ENCODE measurements at regions not wholly inside any gene's neighbourhood (a gene's known extent, or its start where the extent isn't known, plus 50 kb on each side); places are given as distances from the start of the nearest gene placed in this dataset.
"Not testable (repeated sequence)": the region's sequence is repeated elsewhere in the genome, so short reads cannot be mapped to it uniquely, and the experiment has no call there.

DNA sequence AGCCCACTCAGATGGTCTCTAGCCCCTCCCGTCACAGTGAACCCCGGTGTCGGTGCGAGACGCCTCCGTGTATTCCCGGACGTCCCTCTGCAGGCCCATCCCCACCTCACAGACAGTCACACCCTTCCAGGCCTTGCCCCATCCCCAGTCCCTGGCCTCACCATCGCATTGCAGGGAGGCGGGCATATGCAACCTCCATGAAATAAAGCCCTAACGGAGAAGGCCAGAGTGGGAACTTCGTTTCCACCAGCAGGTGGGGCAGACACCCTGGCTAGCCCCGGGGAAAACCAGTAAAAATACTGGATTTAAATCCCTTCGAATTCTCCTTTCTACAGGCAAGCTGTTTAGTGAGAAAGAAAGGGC, 154.3 kb downstream of the TMEM121 start:
- TF ChIP-seq, protein P1, sequence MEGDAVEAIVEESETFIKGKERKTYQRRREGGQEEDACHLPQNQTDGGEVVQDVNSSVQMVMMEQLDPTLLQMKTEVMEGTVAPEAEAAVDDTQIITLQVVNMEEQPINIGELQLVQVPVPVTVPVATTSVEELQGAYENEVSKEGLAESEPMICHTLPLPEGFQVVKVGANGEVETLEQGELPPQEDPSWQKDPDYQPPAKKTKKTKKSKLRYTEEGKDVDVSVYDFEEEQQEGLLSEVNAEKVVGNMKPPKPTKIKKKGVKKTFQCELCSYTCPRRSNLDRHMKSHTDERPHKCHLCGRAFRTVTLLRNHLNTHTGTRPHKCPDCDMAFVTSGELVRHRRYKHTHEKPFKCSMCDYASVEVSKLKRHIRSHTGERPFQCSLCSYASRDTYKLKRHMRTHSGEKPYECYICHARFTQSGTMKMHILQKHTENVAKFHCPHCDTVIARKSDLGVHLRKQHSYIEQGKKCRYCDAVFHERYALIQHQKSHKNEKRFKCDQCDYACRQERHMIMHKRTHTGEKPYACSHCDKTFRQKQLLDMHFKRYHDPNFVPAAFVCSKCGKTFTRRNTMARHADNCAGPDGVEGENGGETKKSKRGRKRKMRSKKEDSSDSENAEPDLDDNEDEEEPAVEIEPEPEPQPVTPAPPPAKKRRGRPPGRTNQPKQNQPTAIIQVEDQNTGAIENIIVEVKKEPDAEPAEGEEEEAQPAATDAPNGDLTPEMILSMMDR (IDR thresholded peaks at IDR 0.05), result not testable (repeated sequence)
- not testable (repeated sequence) for TF ChIP-seq POLR2A (IDR thresholded peaks at IDR 0.05)

All from testis (tissue), 2 donors.